ENCODE measurements at regions not wholly inside any gene's neighbourhood (a gene's known extent, or its start where the extent isn't known, plus 50 kb on each side); places are given as distances from the start of the nearest gene placed in this dataset.

GRCh38 chr11:15726893-15727519 lies 612.3 kb downstream of the INSC start:
- Histone ChIP-seq H3K4me3 (ENCODE audit: low read depth, low read length) (no peak overlapping the region), H3K27me3 (ENCODE audit: control insufficient read depth, insufficient read depth, low read length) (no peaks in the 10 kb centered on the region), H3K36me3 (ENCODE audit: control insufficient read depth, insufficient read depth, low read length) (no peaks in the 10 kb centered on the region), H3K9ac (ENCODE audit: low read length) (no peak overlapping the region), H3K27ac (ENCODE audit: low read depth, low read length) (no peak overlapping the region), H3K4me1 (ENCODE audit: control insufficient read depth, insufficient read depth, low read length) (peaks cover 10% of the 10 kb centered on the region; the same call in 1 of the 2 replicates), H3K9me3 (ENCODE audit: control insufficient read depth, insufficient read depth, low read depth, low read length) (peaks cover 3% of the 10 kb centered on the region; the same call in 1 of the 2 replicates)

DNA sequence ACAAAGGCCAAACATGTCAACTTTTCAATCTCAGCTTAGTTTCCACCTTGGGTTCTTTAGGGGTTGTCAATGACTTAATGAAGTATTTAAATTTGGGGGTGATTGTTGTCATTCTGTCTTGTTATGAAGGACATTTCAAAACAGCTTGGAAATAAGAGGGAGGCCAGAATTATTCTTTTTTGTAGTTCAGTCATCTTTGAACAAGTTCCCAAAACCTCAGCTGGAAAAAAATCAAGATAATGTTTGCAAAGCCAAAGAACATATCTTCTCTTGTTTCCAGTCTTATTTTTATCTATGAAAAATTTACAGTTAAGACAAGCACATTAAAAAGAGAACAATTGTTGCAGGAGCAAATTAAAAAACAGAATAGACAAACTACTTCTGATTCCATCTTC lies 612.8 kb downstream of the INSC start:
- Histone ChIP-seq H3K9ac (ENCODE audit: low read length) (no peak overlapping the region), H3K36me3 (ENCODE audit: control insufficient read depth, insufficient read depth, low read length) (no peaks in the 10 kb centered on the region), H3K27me3 (ENCODE audit: control insufficient read depth, insufficient read depth, low read length) (no peaks in the 10 kb centered on the region), H3K4me1 (ENCODE audit: control insufficient read depth, insufficient read depth, low read length) (peaks cover 10% of the 10 kb centered on the region; the same call in 1 of the 2 replicates), H3K9me3 (ENCODE audit: control insufficient read depth, insufficient read depth, low read depth, low read length) (no peaks in the 10 kb centered on the region; the same call in 1 of the 2 replicates), H3K27ac (ENCODE audit: low read depth, low read length) (no peak overlapping the region), H3K4me3 (ENCODE audit: low read depth, low read length) (no peak overlapping the region)

DNA sequence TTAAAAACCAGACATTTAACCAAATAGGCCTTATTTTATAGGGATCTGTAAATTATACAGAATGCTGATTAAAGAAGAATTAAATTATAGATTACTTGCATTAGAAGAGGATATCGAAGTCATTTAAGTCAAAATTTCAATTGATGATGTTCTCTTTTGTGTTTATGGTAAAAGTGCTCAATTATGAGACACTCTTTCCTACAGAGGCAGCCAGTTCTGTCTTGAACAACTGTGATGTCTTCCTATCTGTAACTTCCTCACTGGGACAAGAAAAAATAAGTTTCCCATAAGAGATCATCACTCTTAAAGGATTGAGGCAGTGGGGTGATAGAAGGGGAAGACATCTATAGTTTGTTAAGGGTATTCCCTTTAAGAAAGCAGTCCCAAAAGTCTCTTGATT lies 613.5 kb downstream of the INSC start:
- Histone ChIP-seq H3K4me1 (ENCODE audit: control insufficient read depth, insufficient read depth, low read length) (peaks cover 10% of the 10 kb centered on the region; the same call in 1 of the 2 replicates), H3K36me3 (ENCODE audit: control insufficient read depth, insufficient read depth, low read length) (no peaks in the 10 kb centered on the region), H3K4me3 (ENCODE audit: low read depth, low read length) (no peak overlapping the region)

DNA sequence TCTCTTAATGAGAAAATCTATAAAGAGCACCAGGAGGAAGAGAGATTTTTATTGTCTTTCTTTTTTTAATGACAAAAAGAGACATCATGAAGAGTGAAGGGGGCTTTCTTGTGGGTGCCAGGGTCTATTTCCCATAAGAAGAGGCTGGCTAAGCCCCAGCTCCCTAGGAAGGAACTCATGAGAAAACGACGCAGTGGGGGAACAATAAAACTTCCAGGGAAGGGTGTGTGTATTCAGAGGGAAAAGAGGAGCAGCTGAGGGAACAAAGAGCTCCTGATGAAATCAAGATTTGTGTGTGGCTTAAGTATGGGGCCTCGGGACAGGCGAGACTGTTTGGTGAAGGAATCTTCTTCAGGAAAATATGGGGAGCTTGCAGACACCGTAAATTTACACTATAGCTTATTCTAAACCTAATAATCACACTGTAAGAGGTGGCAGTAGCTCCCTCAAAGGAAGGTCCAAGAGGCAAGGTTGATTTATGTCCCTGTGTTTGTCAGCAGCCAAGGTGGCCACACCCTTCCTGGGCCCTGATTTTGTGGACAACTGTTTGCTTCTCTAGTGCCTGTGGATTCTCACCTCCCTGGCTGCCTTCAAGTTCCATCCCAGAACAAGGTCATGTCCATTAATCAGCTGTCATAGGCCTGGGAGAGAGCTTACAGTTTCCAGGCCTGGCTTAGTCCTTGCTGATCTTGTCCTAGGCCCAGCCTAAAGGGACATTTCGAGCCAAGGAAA lies 615.7 kb downstream of the INSC start:
- Histone ChIP-seq H3K9ac (ENCODE audit: low read length) (no peak overlapping the region), H3K27me3 (ENCODE audit: control insufficient read depth, insufficient read depth, low read length) (no peaks in the 10 kb centered on the region), H3K36me3 (ENCODE audit: control insufficient read depth, insufficient read depth, low read length) (no peaks in the 10 kb centered on the region), H3K4me1 (ENCODE audit: control insufficient read depth, insufficient read depth, low read length) (peaks cover 10% of the 10 kb centered on the region; the same call in 1 of the 2 replicates), H3K9me3 (ENCODE audit: control insufficient read depth, insufficient read depth, low read depth, low read length) (no peaks in the 10 kb centered on the region), H3K4me3 (ENCODE audit: low read depth, low read length) (no peak overlapping the region), H3K27ac (ENCODE audit: low read depth, low read length) (no peak overlapping the region)

More for the DNA sequence above, 613.5 kb downstream of the INSC start:
- H3K9me3 ChIP-seq (ENCODE audit: control insufficient read depth, insufficient read depth, low read depth, low read length), result no peaks in the 10 kb centered on the region
- no peak overlapping the region for H3K27ac ChIP-seq (ENCODE audit: low read depth, low read length)
- H3K9ac ChIP-seq (ENCODE audit: low read length), result no peak overlapping the region
- H3K27me3 ChIP-seq (ENCODE audit: control insufficient read depth, insufficient read depth, low read length), result no peaks in the 10 kb centered on the region

DNA sequence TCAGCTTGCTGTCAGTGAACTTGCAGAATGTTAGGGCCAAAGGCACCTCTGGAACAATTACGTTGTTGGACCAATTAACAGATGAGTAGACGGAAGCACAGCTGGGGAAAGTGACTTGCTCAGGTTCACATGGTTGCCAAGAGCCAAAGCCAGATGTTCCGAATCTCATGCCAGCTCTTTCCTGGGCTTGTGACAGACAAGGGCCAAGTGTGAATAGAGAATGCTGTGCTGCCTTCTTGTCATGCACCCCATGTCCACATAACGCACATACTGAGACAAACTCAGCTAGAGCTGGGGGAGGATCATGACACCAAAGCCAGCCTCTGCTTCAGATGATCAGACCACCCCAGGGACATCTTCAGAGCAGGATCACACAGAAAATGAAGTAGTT lies 616.3 kb downstream of the INSC start:
- Histone ChIP-seq H3K9ac (ENCODE audit: low read length) (no peak overlapping the region), H3K4me1 (ENCODE audit: control insufficient read depth, insufficient read depth, low read length) (peaks cover 10% of the 10 kb centered on the region; the same call in 1 of the 2 replicates), H3K27ac (ENCODE audit: low read depth, low read length) (no peak overlapping the region), H3K36me3 (ENCODE audit: control insufficient read depth, insufficient read depth, low read length) (no peaks in the 10 kb centered on the region), H3K4me3 (ENCODE audit: low read depth, low read length) (no peak overlapping the region), H3K9me3 (ENCODE audit: control insufficient read depth, insufficient read depth, low read depth, low read length) (no peaks in the 10 kb centered on the region), H3K27me3 (ENCODE audit: control insufficient read depth, insufficient read depth, low read length) (no peaks in the 10 kb centered on the region)

- H3K9me3 ChIP-seq (ENCODE audit: control insufficient read depth, insufficient read depth, low read depth, low read length), result no peaks in the 10 kb centered on the region
- no peak overlapping the region for H3K27ac ChIP-seq (ENCODE audit: low read depth, low read length)
- no peaks in the 10 kb centered on the region for H3K36me3 ChIP-seq (ENCODE audit: control insufficient read depth, insufficient read depth, low read length)
- peaks cover 2% of the 10 kb centered on the region; the same call in 1 of the 2 replicates for H3K4me1 ChIP-seq (ENCODE audit: control insufficient read depth, insufficient read depth, low read length)
- no peak overlapping the region for H3K4me3 ChIP-seq (ENCODE audit: low read depth, low read length)
- no peak overlapping the region for H3K9ac ChIP-seq (ENCODE audit: low read length)
- H3K27me3 ChIP-seq (ENCODE audit: control insufficient read depth, insufficient read depth, low read length), result no peaks in the 10 kb centered on the region
Observed at GRCh38 chr11:15735706-15736105, 620.6 kb downstream of the SOX6 start.

- no peaks in the 10 kb centered on the region for H3K9me3 ChIP-seq (ENCODE audit: control insufficient read depth, insufficient read depth, low read depth, low read length)
- no peaks in the 10 kb centered on the region for H3K27me3 ChIP-seq (ENCODE audit: control insufficient read depth, insufficient read depth, low read length)
- H3K9ac ChIP-seq (ENCODE audit: low read length), result no peak overlapping the region
- H3K4me1 ChIP-seq (ENCODE audit: control insufficient read depth, insufficient read depth, low read length), result no peaks in the 10 kb centered on the region
- H3K36me3 ChIP-seq (ENCODE audit: control insufficient read depth, insufficient read depth, low read length), result no peaks in the 10 kb centered on the region
- no peak overlapping the region for H3K27ac ChIP-seq (ENCODE audit: low read depth, low read length)
- H3K4me3 ChIP-seq (ENCODE audit: low read depth, low read length), result no peak overlapping the region
Observed at GRCh38 chr11:15737320-15737719, 619.0 kb downstream of the SOX6 start.

DNA sequence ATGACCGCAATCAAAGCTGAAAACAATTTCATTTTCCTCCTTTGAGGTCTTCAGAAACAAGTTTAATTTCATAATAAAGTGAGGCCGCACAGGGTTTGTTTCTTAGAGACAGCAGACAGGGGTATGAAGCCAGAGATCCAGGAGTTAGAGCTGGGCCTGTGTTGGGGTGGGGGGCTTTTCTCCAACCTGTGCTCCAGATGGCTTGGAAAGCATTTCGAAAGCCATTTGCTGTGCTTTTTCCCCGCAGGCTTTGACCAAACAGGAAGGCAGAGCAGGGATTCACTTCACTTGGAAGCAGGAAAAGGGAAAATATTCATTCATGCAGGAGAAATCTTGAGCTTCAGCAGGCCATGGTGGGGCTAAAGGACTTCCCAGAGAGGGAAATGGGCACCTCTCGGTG lies 617.4 kb downstream of the SOX6 start:
- Histone ChIP-seq H3K4me3 (ENCODE audit: low read depth, low read length) (no peak overlapping the region), H3K27me3 (ENCODE audit: control insufficient read depth, insufficient read depth, low read length) (no peaks in the 10 kb centered on the region), H3K27ac (ENCODE audit: low read depth, low read length) (no peak overlapping the region), H3K9me3 (ENCODE audit: control insufficient read depth, insufficient read depth, low read depth, low read length) (0 out of 2 replicates have a peak, but pooled peaks cover under 1% of the 10 kb centered on the region), H3K9ac (ENCODE audit: low read length) (no peak overlapping the region), H3K36me3 (ENCODE audit: control insufficient read depth, insufficient read depth, low read length) (no peaks in the 10 kb centered on the region), H3K4me1 (ENCODE audit: control insufficient read depth, insufficient read depth, low read length) (no peaks in the 10 kb centered on the region)

GRCh38 chr11:15742626-15743519 lies 613.5 kb downstream of the SOX6 start:
- H3K4me1 ChIP-seq (ENCODE audit: control insufficient read depth, insufficient read depth, low read length), result no peaks in the 10 kb centered on the region
- H3K27ac ChIP-seq (ENCODE audit: low read depth, low read length), result no peak overlapping the region

GRCh38 chr11:15744693-15745092 lies 611.7 kb downstream of the SOX6 start:
- 0 out of 2 replicates have a peak, but pooled peaks cover 4% of the 10 kb centered on the region for H3K9me3 ChIP-seq (ENCODE audit: control insufficient read depth, insufficient read depth, low read depth, low read length)
- no peak overlapping the region for H3K27ac ChIP-seq (ENCODE audit: low read depth, low read length)
- H3K27me3 ChIP-seq (ENCODE audit: control insufficient read depth, insufficient read depth, low read length), result no peaks in the 10 kb centered on the region
- no peaks in the 10 kb centered on the region for H3K4me1 ChIP-seq (ENCODE audit: control insufficient read depth, insufficient read depth, low read length)
- H3K4me3 ChIP-seq (ENCODE audit: low read depth, low read length), result no peak overlapping the region
- no peaks in the 10 kb centered on the region for H3K36me3 ChIP-seq (ENCODE audit: control insufficient read depth, insufficient read depth, low read length)
- no peak overlapping the region for H3K9ac ChIP-seq (ENCODE audit: low read length)

More at GRCh38 chr11:15742626-15743519, 613.5 kb downstream of the SOX6 start:
- Histone ChIP-seq H3K9me3 (ENCODE audit: control insufficient read depth, insufficient read depth, low read depth, low read length) (0 out of 2 replicates have a peak, but pooled peaks cover 4% of the 10 kb centered on the region), H3K4me3 (ENCODE audit: low read depth, low read length) (no peak overlapping the region), H3K27me3 (ENCODE audit: control insufficient read depth, insufficient read depth, low read length) (no peaks in the 10 kb centered on the region), H3K36me3 (ENCODE audit: control insufficient read depth, insufficient read depth, low read length) (no peaks in the 10 kb centered on the region), H3K9ac (ENCODE audit: low read length) (no peak overlapping the region)

Measured in HUES6 (cell line).